ENCODE measurements at regions not wholly inside any gene's neighbourhood (a gene's known extent, or its start where the extent isn't known, plus 50 kb on each side); places are given as distances from the start of the nearest gene placed in this dataset.

GRCh38 chr6:167572106-167572505 is 247.2 kb downstream of the TTLL2 start:
- H3K9me3 Mint-ChIP-seq: no peaks in the 10 kb centered on the region
- no peaks in the 10 kb centered on the region for H3K4me1 Mint-ChIP-seq (ENCODE audit: low read depth)
- no peak overlapping the region for H3K4me3 Mint-ChIP-seq
- no peaks in the 10 kb centered on the region for H3K36me3 Mint-ChIP-seq (ENCODE audit: low read depth)
- no peak overlapping the region for H3K27ac Mint-ChIP-seq
- intact Hi-C loops (cut with micrococcal nuclease): no loop called here
- no peak for DNase-seq (ENCODE audit: low spot score)
- H3K27me3 Mint-ChIP-seq (ENCODE audit: insufficient read depth): no peaks in the 10 kb centered on the region

GRCh38 chr6:167572841-167573271 is 248.0 kb downstream of the TTLL2 start:
- no peaks in the 10 kb centered on the region for H3K27me3 Mint-ChIP-seq (ENCODE audit: insufficient read depth)
- no peaks in the 10 kb centered on the region for H3K36me3 Mint-ChIP-seq (ENCODE audit: low read depth)
- no peak overlapping the region for H3K27ac Mint-ChIP-seq
- H3K4me1 Mint-ChIP-seq (ENCODE audit: low read depth): no peaks in the 10 kb centered on the region
- H3K4me3 Mint-ChIP-seq: no peak overlapping the region
- DNase-seq (ENCODE audit: low spot score): no peak
- no peaks in the 10 kb centered on the region for H3K9me3 Mint-ChIP-seq
- intact Hi-C loops (cut with micrococcal nuclease): no loop called here

GRCh38 chr6:167573461-167574215 is 248.8 kb downstream of the TTLL2 start:
- intact Hi-C loops (cut with micrococcal nuclease): no loop called here
- no peak for DNase-seq (ENCODE audit: low spot score)
- Mint-ChIP-seq H3K36me3 (ENCODE audit: low read depth) (no peaks in the 10 kb centered on the region), H3K27me3 (ENCODE audit: insufficient read depth) (no peaks in the 10 kb centered on the region), H3K9me3 (no peaks in the 10 kb centered on the region), H3K4me3 (no peak overlapping the region), H3K27ac (no peak overlapping the region), H3K4me1 (ENCODE audit: low read depth) (no peaks in the 10 kb centered on the region)

- Mint-ChIP-seq H3K27ac (no peak overlapping the region), H3K27me3 (ENCODE audit: insufficient read depth) (no peaks in the 10 kb centered on the region), H3K4me1 (ENCODE audit: low read depth) (no peaks in the 10 kb centered on the region), H3K36me3 (ENCODE audit: low read depth) (no peaks in the 10 kb centered on the region), H3K9me3 (no peaks in the 10 kb centered on the region), H3K4me3 (no peak overlapping the region)
- DNase-seq (ENCODE audit: low spot score): no peak
- intact Hi-C loops (cut with micrococcal nuclease): no loop called here
Observed at GRCh38 chr6:167574431-167575151, 249.7 kb downstream of the TTLL2 start.

GRCh38 chr6:167575158-167575696 is 250.3 kb downstream of the TTLL2 start:
- intact Hi-C loops (cut with micrococcal nuclease): no loop called here
- H3K4me1 Mint-ChIP-seq (ENCODE audit: low read depth): no peaks in the 10 kb centered on the region
- H3K27me3 Mint-ChIP-seq (ENCODE audit: insufficient read depth): no peaks in the 10 kb centered on the region
- H3K36me3 Mint-ChIP-seq (ENCODE audit: low read depth): no peaks in the 10 kb centered on the region
- H3K4me3 Mint-ChIP-seq: no peak overlapping the region
- DNase-seq (ENCODE audit: low spot score): no peak
- no peaks in the 10 kb centered on the region for H3K9me3 Mint-ChIP-seq
- no peak overlapping the region for H3K27ac Mint-ChIP-seq

- no peaks in the 10 kb centered on the region for H3K36me3 Mint-ChIP-seq (ENCODE audit: low read depth)
- H3K4me3 Mint-ChIP-seq: no peak overlapping the region
- no peak for DNase-seq (ENCODE audit: low spot score)
- intact Hi-C loops (cut with micrococcal nuclease): no loop called here
- H3K9me3 Mint-ChIP-seq: no peaks in the 10 kb centered on the region
- no peaks in the 10 kb centered on the region for H3K4me1 Mint-ChIP-seq (ENCODE audit: low read depth)
- H3K27ac Mint-ChIP-seq: no peak overlapping the region
- peaks cover 2% of the 10 kb centered on the region for H3K27me3 Mint-ChIP-seq (ENCODE audit: insufficient read depth)
Observed at GRCh38 chr6:167576050-167576741, 250.5 kb upstream of the AFDN start.

- DNase-seq (ENCODE audit: low spot score): no peak
- Mint-ChIP-seq H3K36me3 (ENCODE audit: low read depth) (no peaks in the 10 kb centered on the region), H3K9me3 (no peaks in the 10 kb centered on the region), H3K4me3 (no peak overlapping the region), H3K4me1 (ENCODE audit: low read depth) (no peaks in the 10 kb centered on the region), H3K27me3 (ENCODE audit: insufficient read depth) (peaks cover 2% of the 10 kb centered on the region), H3K27ac (no peak overlapping the region)
- intact Hi-C loops (cut with micrococcal nuclease): no loop called here
Observed at GRCh38 chr6:167576828-167577503, 249.7 kb upstream of the AFDN start.

GRCh38 chr6:167577891-167578361 is 248.8 kb upstream of the AFDN start:
- DNase-seq (ENCODE audit: low spot score): no peak
- H3K36me3 Mint-ChIP-seq (ENCODE audit: low read depth): no peaks in the 10 kb centered on the region
- H3K27ac Mint-ChIP-seq: no peak overlapping the region
- H3K9me3 Mint-ChIP-seq: peaks cover 5% of the 10 kb centered on the region
- no peak overlapping the region for H3K4me3 Mint-ChIP-seq
- H3K27me3 Mint-ChIP-seq (ENCODE audit: insufficient read depth): peaks cover 2% of the 10 kb centered on the region
- intact Hi-C loops (cut with micrococcal nuclease): no loop called here
- no peaks in the 10 kb centered on the region for H3K4me1 Mint-ChIP-seq (ENCODE audit: low read depth)

- intact Hi-C loops (cut with micrococcal nuclease): no loop called here
- no peak overlapping the region for H3K4me3 Mint-ChIP-seq
- DNase-seq (ENCODE audit: low spot score): no peak
- peaks cover 8% of the 10 kb centered on the region for H3K9me3 Mint-ChIP-seq
- peaks cover 2% of the 10 kb centered on the region for H3K27me3 Mint-ChIP-seq (ENCODE audit: insufficient read depth)
- no peaks in the 10 kb centered on the region for H3K36me3 Mint-ChIP-seq (ENCODE audit: low read depth)
- H3K27ac Mint-ChIP-seq: no peak overlapping the region
- no peaks in the 10 kb centered on the region for H3K4me1 Mint-ChIP-seq (ENCODE audit: low read depth)
Observed at GRCh38 chr6:167578371-167578901, 248.3 kb upstream of the AFDN start.

GRCh38 chr6:167579806-167580618 is 246.7 kb upstream of the AFDN start:
- intact Hi-C loops (cut with micrococcal nuclease): no loop called here
- no peak overlapping the region for H3K27ac Mint-ChIP-seq
- no peak overlapping the region for H3K4me3 Mint-ChIP-seq
- peaks cover 8% of the 10 kb centered on the region for H3K9me3 Mint-ChIP-seq
- H3K27me3 Mint-ChIP-seq (ENCODE audit: insufficient read depth): peaks cover 12% of the 10 kb centered on the region
- no peaks in the 10 kb centered on the region for H3K36me3 Mint-ChIP-seq (ENCODE audit: low read depth)
- DNase-seq (ENCODE audit: low spot score): no peak
- H3K4me1 Mint-ChIP-seq (ENCODE audit: low read depth): no peaks in the 10 kb centered on the region

GRCh38 chr6:167580619-167580911 is 246.1 kb upstream of the AFDN start:
- Mint-ChIP-seq H3K4me1 (ENCODE audit: low read depth) (no peaks in the 10 kb centered on the region), H3K4me3 (no peak overlapping the region), H3K36me3 (ENCODE audit: low read depth) (no peaks in the 10 kb centered on the region), H3K27me3 (ENCODE audit: insufficient read depth) (peaks cover 15% of the 10 kb centered on the region), H3K9me3 (peaks cover 8% of the 10 kb centered on the region), H3K27ac (no peak overlapping the region)
- DNase-seq (ENCODE audit: low spot score): no peak
- intact Hi-C loops (cut with micrococcal nuclease): no loop called here

- Mint-ChIP-seq H3K4me3 (no peak overlapping the region), H3K9me3 (peaks cover 8% of the 10 kb centered on the region), H3K36me3 (ENCODE audit: low read depth) (no peaks in the 10 kb centered on the region), H3K27me3 (ENCODE audit: insufficient read depth) (peaks cover 15% of the 10 kb centered on the region), H3K27ac (no peak overlapping the region), H3K4me1 (ENCODE audit: low read depth) (no peaks in the 10 kb centered on the region)
- intact Hi-C loops (cut with micrococcal nuclease): no loop called here
- no peak for DNase-seq (ENCODE audit: low spot score)
Observed at GRCh38 chr6:167581637-167582036, 245.1 kb upstream of the AFDN start.
